T-helper 2 cell treated with Interferon-gamma antibody and Interleukin-4, amounts not matched to agents 5 μg/mL and 100 μg/mL, for 36 hours (primary cell): ENCODE measurements at regions not wholly inside any gene's neighbourhood (a gene's known extent, or its start where the extent isn't known, plus 50 kb on each side); places are given as distances from the start of the nearest gene placed in this dataset.
"Not testable (repeated sequence)": the region's sequence is repeated elsewhere in the genome, so short reads cannot be mapped to it uniquely, and the experiment has no call there.

Experiments
- DNase-seq: peaks from one replicate; pipeline ENCODE4 v3.0.0; 2021; ENCODE audit warnings: low spot score
- H3K27ac Mint-ChIP-seq: one replicate; pipeline ENCODE4 v1.8.0; 2021; ENCODE audit warnings: mild to moderate bottlenecking, mixed read lengths
- H3K27me3 Mint-ChIP-seq: one replicate; pipeline ENCODE4 v1.8.0; 2021; ENCODE audit warnings: low read depth, mixed read lengths
- H3K36me3 Mint-ChIP-seq: one replicate; pipeline ENCODE4 v1.8.0; 2021; ENCODE audit warnings: low read depth, mixed read lengths
- H3K4me1 Mint-ChIP-seq: one replicate; pipeline ENCODE4 v1.8.0; 2021; ENCODE audit warnings: low read depth, mixed read lengths
- H3K4me3 Mint-ChIP-seq: one replicate; pipeline ENCODE4 v1.8.0; 2022; ENCODE audit warnings: mild to moderate bottlenecking, moderate library complexity, mixed read lengths
- H3K9me3 Mint-ChIP-seq: one replicate; pipeline ENCODE4 v1.8.0; 2021; ENCODE audit warnings: mixed read lengths

DNA sequence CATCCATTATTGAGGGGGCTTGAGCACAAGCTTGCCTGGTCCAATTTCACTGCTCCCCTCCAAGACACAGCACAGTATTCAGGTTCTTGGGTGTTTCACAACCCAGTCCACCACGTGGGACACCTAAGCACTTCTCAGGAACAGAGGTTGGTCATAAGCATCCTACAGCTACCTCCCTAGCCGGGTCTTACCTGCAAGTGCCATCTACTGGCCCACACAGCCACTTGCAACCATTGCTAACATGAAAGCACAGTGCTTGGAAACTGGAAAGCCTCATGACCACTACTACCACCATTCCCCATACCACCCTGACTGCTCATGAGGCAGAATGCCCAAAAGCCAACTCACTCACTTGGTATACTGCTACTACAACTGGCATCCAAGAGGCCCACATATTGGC lies 105.7 kb upstream of the RPRM start:
- Mint-ChIP-seq H3K36me3 (no peaks in the 10 kb centered on the region), H3K9me3 (peaks cover 20% of the 10 kb centered on the region), H3K4me3 (no peak overlapping the region), H3K27ac (no peak overlapping the region), H3K4me1 (peaks cover 4% of the 10 kb centered on the region), H3K27me3 (no peaks in the 10 kb centered on the region)
- no peak for DNase-seq

DNA sequence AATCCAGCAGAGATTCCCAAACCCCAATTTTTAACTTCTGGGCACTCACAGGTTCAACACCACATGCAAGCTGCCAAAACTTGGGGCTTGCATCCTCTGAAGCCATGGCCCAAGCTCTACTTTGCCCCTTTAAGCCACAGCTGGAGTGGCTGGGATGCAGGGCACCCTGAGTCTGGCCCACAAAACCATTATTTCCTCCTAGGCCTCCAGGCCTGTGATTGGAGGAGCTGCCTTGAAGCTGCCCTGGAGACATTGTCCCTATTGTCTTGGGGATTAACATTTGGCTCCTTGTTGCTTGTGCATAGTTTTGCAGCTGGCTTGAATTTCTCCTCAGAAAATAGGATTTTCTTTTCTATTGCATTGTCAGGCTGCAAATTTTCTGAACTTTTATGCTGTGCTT lies 109.8 kb upstream of the RPRM start:
- Mint-ChIP-seq H3K9me3 (peaks cover 34% of the 10 kb centered on the region), H3K4me1 (peaks cover 4% of the 10 kb centered on the region), H3K27ac (no peak overlapping the region), H3K4me3 (no peak overlapping the region), H3K36me3 (no peaks in the 10 kb centered on the region), H3K27me3 (no peaks in the 10 kb centered on the region)
- no peak for DNase-seq

- no peak overlapping the region for H3K27ac Mint-ChIP-seq
- DNase-seq, result no peak
- H3K4me3 Mint-ChIP-seq, result no peak overlapping the region
- H3K4me1 Mint-ChIP-seq, result peaks cover 4% of the 10 kb centered on the region
- H3K36me3 Mint-ChIP-seq, result no peaks in the 10 kb centered on the region
- H3K27me3 Mint-ChIP-seq, result no peaks in the 10 kb centered on the region
- peaks cover 34% of the 10 kb centered on the region for H3K9me3 Mint-ChIP-seq
Measured at GRCh38 chr2:153589586-153589985, 111.0 kb upstream of the RPRM start.

- peaks cover 16% of the 10 kb centered on the region for H3K9me3 Mint-ChIP-seq
- not testable (repeated sequence) for DNase-seq, H3K4me1 Mint-ChIP-seq, H3K36me3 Mint-ChIP-seq, H3K27me3 Mint-ChIP-seq, H3K27ac Mint-ChIP-seq, H3K4me3 Mint-ChIP-seq
Measured at GRCh38 chr2:153593086-153593485, 114.5 kb upstream of the RPRM start.

DNA sequence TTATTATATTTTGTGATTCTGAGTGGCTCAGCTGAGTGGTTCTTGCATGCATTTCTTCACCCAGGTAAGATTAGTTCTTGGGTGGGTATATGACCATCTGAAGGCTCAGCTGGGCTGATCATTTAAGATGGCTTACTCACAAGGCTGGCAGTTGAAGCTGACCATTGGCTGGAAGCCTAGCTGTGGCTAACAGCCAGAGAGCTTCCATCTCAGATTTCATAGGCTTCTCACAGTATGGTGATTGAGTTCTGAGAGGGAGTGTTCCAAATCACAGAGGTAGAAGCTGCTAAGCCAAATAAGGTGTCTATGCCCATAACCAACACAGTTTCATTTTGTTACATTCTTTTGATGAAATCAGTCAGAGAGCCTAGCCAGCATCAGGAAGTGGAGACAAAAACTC lies 117.4 kb upstream of the RPRM start:
- H3K27ac Mint-ChIP-seq, result no peak overlapping the region
- no peaks in the 10 kb centered on the region for H3K36me3 Mint-ChIP-seq
- no peaks in the 10 kb centered on the region for H3K27me3 Mint-ChIP-seq
- no peaks in the 10 kb centered on the region for H3K4me1 Mint-ChIP-seq
- no peak overlapping the region for H3K4me3 Mint-ChIP-seq
- DNase-seq, result no peak
- H3K9me3 Mint-ChIP-seq, result no peaks in the 10 kb centered on the region

GRCh38 chr2:153601812-153602211 lies 123.2 kb upstream of the RPRM start:
- no peak overlapping the region for H3K27ac Mint-ChIP-seq
- no peak for DNase-seq
- no peak overlapping the region for H3K4me3 Mint-ChIP-seq
- no peaks in the 10 kb centered on the region for H3K4me1 Mint-ChIP-seq
- no peaks in the 10 kb centered on the region for H3K27me3 Mint-ChIP-seq
- H3K9me3 Mint-ChIP-seq, result no peaks in the 10 kb centered on the region
- no peaks in the 10 kb centered on the region for H3K36me3 Mint-ChIP-seq

DNA sequence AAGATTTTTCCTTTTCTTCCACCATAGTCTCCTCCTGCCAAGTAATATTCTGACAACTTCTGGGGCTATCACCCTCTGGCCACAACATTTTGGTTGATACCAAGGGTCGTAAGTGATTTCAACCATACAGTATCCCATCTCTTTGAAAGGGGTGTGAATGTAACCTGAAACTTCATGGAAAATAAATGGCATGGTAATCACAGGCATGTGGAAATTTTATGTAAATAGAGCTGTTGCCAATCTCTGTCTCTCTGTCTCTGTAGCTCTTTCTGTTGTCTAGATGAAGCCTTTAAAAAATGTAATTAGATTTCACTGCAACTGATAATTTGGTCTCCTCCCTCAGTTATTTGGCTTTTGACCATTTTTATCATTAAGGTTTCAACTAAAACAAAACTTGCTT lies 125.6 kb upstream of the RPRM start:
- no peaks in the 10 kb centered on the region for H3K4me1 Mint-ChIP-seq
- no peaks in the 10 kb centered on the region for H3K36me3 Mint-ChIP-seq
- H3K9me3 Mint-ChIP-seq, result no peaks in the 10 kb centered on the region
- no peak overlapping the region for H3K27ac Mint-ChIP-seq
- no peaks in the 10 kb centered on the region for H3K27me3 Mint-ChIP-seq
- no peak overlapping the region for H3K4me3 Mint-ChIP-seq
- no peak for DNase-seq

DNA sequence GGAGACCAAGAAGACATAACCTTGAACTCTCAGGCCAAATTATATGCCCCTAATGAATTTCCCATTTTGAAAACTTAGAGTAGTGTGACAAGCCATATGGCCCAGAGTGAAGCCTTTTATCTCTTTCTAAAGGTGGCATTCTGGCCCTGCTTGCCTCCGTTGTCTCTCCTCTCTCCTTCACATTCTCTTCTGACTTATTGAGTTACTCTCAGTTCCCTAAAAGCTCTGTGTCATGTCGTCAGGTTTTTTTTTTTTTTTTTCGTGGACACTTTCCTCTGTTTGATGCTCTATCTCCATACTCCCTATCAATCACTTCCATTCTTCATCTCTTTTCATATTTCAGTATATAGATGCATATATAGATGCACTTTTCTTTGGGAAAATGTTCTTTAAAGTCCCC lies 128.1 kb upstream of the RPRM start:
- no peaks in the 10 kb centered on the region for H3K9me3 Mint-ChIP-seq
- no peak for DNase-seq
- H3K4me3 Mint-ChIP-seq, result no peak overlapping the region
- H3K27ac Mint-ChIP-seq, result no peak overlapping the region
- H3K4me1 Mint-ChIP-seq, result no peaks in the 10 kb centered on the region
- no peaks in the 10 kb centered on the region for H3K27me3 Mint-ChIP-seq
- no peaks in the 10 kb centered on the region for H3K36me3 Mint-ChIP-seq

- Mint-ChIP-seq H3K27ac (no peak overlapping the region), H3K36me3 (no peaks in the 10 kb centered on the region), H3K9me3 (peaks cover 25% of the 10 kb centered on the region), H3K4me3 (no peak overlapping the region), H3K4me1 (no peaks in the 10 kb centered on the region), H3K27me3 (no peaks in the 10 kb centered on the region)
- DNase-seq, result no peak
Measured at GRCh38 chr2:153622285-153622684, 143.7 kb upstream of the RPRM start.

- DNase-seq, result no peak
- Mint-ChIP-seq H3K9me3 (peaks cover 21% of the 10 kb centered on the region), H3K27me3 (no peaks in the 10 kb centered on the region), H3K4me1 (no peaks in the 10 kb centered on the region), H3K4me3 (no peak overlapping the region), H3K36me3 (no peaks in the 10 kb centered on the region), H3K27ac (no peak overlapping the region)
Measured at GRCh38 chr2:153623020-153623419, 144.5 kb upstream of the RPRM start.

GRCh38 chr2:153626676-153627075 lies 148.1 kb upstream of the RPRM start:
- no peak overlapping the region for H3K27ac Mint-ChIP-seq
- H3K36me3 Mint-ChIP-seq, result no peaks in the 10 kb centered on the region
- no peaks in the 10 kb centered on the region for H3K27me3 Mint-ChIP-seq
- H3K4me3 Mint-ChIP-seq, result no peak overlapping the region
- no peaks in the 10 kb centered on the region for H3K4me1 Mint-ChIP-seq
- no peak for DNase-seq
- peaks cover 5% of the 10 kb centered on the region for H3K9me3 Mint-ChIP-seq

DNA sequence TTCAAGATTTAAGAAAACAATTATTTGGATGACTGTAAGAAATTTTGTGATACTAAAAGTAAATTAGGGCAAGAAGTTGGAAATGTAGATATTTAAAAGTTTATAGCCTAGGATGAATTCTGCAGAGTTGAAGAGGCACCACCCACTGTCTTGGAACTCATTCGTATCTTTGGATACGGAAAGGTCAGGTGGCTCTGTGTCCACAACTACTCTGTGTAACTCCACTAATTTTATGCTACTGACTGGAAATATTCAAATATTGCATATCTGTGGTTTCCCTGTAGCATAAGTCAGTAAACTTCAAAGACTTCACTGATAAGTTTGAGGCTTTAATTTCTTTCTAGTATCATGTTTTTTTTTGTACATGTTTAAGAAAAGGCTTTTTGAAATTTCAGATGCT lies 156.9 kb upstream of the RPRM start:
- H3K9me3 Mint-ChIP-seq, result peaks cover 30% of the 10 kb centered on the region
- no peaks in the 10 kb centered on the region for H3K4me1 Mint-ChIP-seq
- H3K4me3 Mint-ChIP-seq, result no peak overlapping the region
- no peaks in the 10 kb centered on the region for H3K27me3 Mint-ChIP-seq
- H3K27ac Mint-ChIP-seq, result no peak overlapping the region
- H3K36me3 Mint-ChIP-seq, result no peaks in the 10 kb centered on the region
- DNase-seq, result no peak

DNA sequence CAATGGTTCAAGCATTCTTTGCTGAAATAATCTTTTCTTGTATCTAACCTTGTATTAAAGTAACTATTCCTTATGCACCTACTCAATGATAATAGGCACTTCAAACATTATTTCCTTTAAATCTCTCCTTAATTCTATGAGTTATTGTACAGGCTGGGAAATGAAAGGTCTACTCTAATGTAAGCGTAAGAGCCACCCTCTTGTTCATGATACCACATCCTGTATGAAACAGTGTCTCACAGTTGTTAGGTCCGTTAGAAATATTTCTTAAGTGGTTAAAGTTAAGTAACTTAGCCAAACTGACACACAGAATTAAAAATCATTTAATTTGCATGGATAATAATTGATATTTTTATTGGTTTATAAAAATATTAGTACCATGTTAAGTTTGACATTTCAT lies 162.5 kb upstream of the RPRM start:
- Mint-ChIP-seq H3K27ac (no peak overlapping the region), H3K9me3 (peaks cover 16% of the 10 kb centered on the region), H3K36me3 (no peaks in the 10 kb centered on the region), H3K4me3 (no peak overlapping the region), H3K27me3 (no peaks in the 10 kb centered on the region), H3K4me1 (no peaks in the 10 kb centered on the region)
- no peak for DNase-seq

DNA sequence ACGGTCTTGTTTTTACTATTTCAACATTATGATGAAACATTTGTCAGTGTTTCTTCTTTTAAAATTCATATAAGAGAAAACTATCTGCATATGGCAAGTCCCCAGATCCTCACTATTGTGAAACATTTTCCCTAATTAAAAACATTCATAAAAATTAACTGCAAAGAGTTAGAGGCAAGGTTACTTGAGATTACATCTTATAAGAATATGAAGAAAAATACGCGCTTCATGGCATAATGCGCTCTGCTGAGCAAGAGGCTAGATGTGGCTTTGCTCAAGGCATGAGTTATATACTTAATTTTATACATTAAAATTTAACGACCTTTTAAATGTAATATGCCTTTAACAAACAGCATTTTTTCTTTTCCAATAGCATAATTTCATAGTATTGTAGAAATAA lies 166.4 kb upstream of the RPRM start:
- H3K9me3 Mint-ChIP-seq, result peaks cover 7% of the 10 kb centered on the region

DNA sequence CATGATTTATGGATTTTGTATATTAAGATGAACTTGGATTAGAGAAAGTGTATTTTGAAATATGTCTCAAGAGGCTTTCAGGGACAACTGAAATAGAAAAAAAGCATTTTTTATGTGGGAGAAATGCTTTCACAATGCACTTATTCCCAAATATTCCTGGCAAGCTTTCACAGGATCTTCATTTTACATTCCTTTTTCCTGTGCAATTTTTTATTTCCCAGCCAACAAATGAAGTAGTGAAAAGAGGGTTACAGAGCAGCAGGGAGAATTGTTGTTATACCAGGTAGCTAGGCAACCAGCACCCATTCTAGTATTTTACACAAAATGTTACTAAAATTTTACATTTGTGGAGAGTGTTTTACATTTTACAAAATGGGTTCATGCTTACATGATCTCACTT lies 167.0 kb upstream of the RPRM start:
- Mint-ChIP-seq H3K4me3 (no peak overlapping the region), H3K9me3 (peaks cover 4% of the 10 kb centered on the region), H3K36me3 (no peaks in the 10 kb centered on the region), H3K27ac (no peak overlapping the region), H3K27me3 (no peaks in the 10 kb centered on the region), H3K4me1 (no peaks in the 10 kb centered on the region)
- DNase-seq, result no peak

More for the DNA sequence above, 166.4 kb upstream of the RPRM start:
- no peak for DNase-seq
- no peaks in the 10 kb centered on the region for H3K36me3 Mint-ChIP-seq
- H3K27me3 Mint-ChIP-seq, result no peaks in the 10 kb centered on the region
- H3K4me1 Mint-ChIP-seq, result no peaks in the 10 kb centered on the region
- no peak overlapping the region for H3K27ac Mint-ChIP-seq
- H3K4me3 Mint-ChIP-seq, result no peak overlapping the region
